ENCODE measurements at regions not wholly inside any gene's neighbourhood (a gene's known extent, or its start where the extent isn't known, plus 50 kb on each side); places are given as distances from the start of the nearest gene placed in this dataset.

DNA sequence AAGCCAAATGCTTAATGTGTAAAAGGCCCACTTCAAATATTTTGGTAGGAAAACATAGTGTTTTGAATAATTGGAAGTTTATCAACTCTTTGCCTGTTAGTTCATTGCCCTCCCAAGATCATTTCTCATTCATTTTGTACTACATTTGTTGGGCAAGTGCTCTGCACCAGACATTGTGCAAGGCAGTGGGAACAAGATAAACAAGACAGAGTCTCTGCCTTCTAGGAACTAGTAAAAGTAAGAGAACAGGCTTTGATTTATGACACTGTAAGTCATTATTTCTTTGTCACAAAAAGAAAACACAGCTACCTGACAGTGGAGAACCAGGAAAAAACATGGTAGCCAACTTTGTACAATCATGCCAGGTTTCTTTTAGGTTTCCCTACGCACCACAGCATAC lies 63.7 kb upstream of the PAM start:
- no peaks in the 10 kb centered on the region for H3K36me3 ChIP-seq (ENCODE audit: control insufficient read depth, insufficient read depth, low read length)
- no peaks in the 10 kb centered on the region; the same call in 1 of the 2 replicates for H3K27me3 ChIP-seq (ENCODE audit: control insufficient read depth, insufficient read depth, low read length)
- no peak overlapping the region for H3K9ac ChIP-seq (ENCODE audit: low read length)
- H3K4me3 ChIP-seq (ENCODE audit: low read depth, low read length), result no peak overlapping the region
- no peaks in the 10 kb centered on the region for H3K4me1 ChIP-seq (ENCODE audit: control insufficient read depth, insufficient read depth, low read length)
- H3K9me3 ChIP-seq (ENCODE audit: control insufficient read depth, insufficient read depth, low read depth, low read length), result peaks cover 5% of the 10 kb centered on the region; the same call in 1 of the 2 replicates
- H3K27ac ChIP-seq (ENCODE audit: low read depth, low read length), result no peak overlapping the region

DNA sequence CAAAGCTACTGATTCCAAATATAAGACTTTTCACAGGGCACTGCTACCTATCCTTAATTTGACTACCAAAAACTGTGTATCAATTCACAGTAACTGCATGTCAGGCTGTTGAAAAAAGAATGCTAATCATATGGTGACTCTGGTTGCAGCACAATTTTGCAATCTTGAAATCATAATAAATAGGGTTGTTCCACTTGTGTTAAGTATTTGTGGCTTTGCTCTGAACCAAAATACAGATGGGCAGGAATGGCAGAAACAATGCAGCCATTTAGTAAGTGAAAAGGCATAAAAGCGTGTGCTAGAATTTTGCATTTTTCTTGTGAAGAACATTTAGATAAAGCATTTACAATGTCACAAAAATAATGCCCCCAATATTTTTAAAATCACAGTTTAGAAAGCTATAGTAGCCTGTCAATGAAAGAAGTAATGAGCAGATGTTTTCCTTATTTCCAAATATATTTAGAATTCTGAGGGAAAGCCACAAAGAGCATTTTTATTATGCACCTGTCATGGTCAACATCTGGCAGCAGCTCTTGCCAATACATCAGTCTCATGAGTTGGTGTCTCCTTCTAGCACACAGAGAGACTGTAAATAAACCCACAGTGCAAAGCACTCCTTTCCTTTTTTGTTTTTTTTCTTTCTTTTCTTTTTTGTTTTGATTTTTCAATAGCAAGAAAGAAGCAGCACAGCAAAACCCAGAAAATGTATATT lies 54.8 kb upstream of the PAM start:
- Histone ChIP-seq H3K36me3 (ENCODE audit: control insufficient read depth, insufficient read depth, low read length) (no peaks in the 10 kb centered on the region), H3K27ac (ENCODE audit: low read depth, low read length) (no peak overlapping the region), H3K27me3 (ENCODE audit: control insufficient read depth, insufficient read depth, low read length) (no peaks in the 10 kb centered on the region), H3K9ac (ENCODE audit: low read length) (no peak overlapping the region), H3K4me1 (ENCODE audit: control insufficient read depth, insufficient read depth, low read length) (no peaks in the 10 kb centered on the region), H3K4me3 (ENCODE audit: low read depth, low read length) (no peak overlapping the region), H3K9me3 (ENCODE audit: control insufficient read depth, insufficient read depth, low read depth, low read length) (no peaks in the 10 kb centered on the region)

DNA sequence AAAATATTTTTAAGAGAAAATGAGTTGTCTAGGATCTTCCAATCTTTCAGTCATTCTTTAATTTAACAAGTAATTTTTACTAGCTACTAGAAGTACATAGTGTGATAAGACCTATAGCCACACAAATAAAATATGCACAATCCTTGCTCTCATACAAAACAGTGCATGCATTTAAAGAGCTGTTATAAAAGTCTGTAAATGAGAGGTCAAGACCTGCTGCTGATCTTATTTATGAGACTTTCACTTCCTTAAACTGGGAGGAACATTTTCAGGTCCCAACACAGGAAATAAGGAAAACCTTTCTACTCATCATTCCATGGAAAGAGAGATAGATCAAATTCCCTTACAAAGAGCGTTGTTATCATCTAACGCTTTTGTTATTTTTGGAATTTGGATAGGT lies 54.2 kb upstream of the PAM start:
- H3K4me1 ChIP-seq (ENCODE audit: control insufficient read depth, insufficient read depth, low read length), result no peaks in the 10 kb centered on the region
- H3K36me3 ChIP-seq (ENCODE audit: control insufficient read depth, insufficient read depth, low read length), result no peaks in the 10 kb centered on the region
- no peak overlapping the region for H3K4me3 ChIP-seq (ENCODE audit: low read depth, low read length)
- no peaks in the 10 kb centered on the region for H3K9me3 ChIP-seq (ENCODE audit: control insufficient read depth, insufficient read depth, low read depth, low read length)
- H3K27me3 ChIP-seq (ENCODE audit: control insufficient read depth, insufficient read depth, low read length), result no peaks in the 10 kb centered on the region
- no peak overlapping the region for H3K27ac ChIP-seq (ENCODE audit: low read depth, low read length)
- H3K9ac ChIP-seq (ENCODE audit: low read length), result no peak overlapping the region

DNA sequence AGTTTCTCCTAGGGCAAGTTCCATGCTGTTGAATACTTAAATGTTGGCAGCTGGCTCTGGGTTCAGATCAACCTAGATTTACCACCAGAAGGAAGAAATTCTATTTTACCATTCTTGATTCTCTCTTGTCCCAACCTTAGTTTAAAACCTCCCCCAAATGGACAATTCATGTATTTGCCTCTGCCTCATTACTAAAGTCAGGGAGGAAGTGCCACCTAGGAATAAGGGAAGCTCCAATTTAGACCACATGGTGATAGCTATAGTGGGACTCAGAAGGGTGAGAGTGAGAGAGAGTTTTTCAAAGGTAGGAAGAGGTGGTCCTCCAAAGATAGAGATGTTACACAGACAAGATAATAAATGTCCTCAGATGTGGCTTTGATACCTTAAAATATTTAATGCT lies 53.4 kb upstream of the PAM start:
- H3K4me3 ChIP-seq (ENCODE audit: low read depth, low read length), result no peak overlapping the region
- no peaks in the 10 kb centered on the region for H3K36me3 ChIP-seq (ENCODE audit: control insufficient read depth, insufficient read depth, low read length)
- no peak overlapping the region for H3K27ac ChIP-seq (ENCODE audit: low read depth, low read length)
- no peak overlapping the region for H3K9ac ChIP-seq (ENCODE audit: low read length)
- no peaks in the 10 kb centered on the region for H3K4me1 ChIP-seq (ENCODE audit: control insufficient read depth, insufficient read depth, low read length)
- H3K9me3 ChIP-seq (ENCODE audit: control insufficient read depth, insufficient read depth, low read depth, low read length), result no peaks in the 10 kb centered on the region
- no peaks in the 10 kb centered on the region for H3K27me3 ChIP-seq (ENCODE audit: control insufficient read depth, insufficient read depth, low read length)
